Epithelial cell of proximal tubule (primary cell): ENCODE measurements at regions not wholly inside any gene's neighbourhood (a gene's known extent, or its start where the extent isn't known, plus 50 kb on each side); places are given as distances from the start of the nearest gene placed in this dataset.

Experiments
- DNase-seq: peaks from one replicate; pipeline ENCODE4 v3.0.0-alpha.2; 2011; ENCODE audit warnings: low read depth
- H3K4me3 ChIP-seq: 2 replicates; pipeline ENCODE4 v1.5.1; 2011; ENCODE audit warnings: low read depth, mild to moderate bottlenecking, low read length
- TF ChIP-seq, protein P1 (sequence below): conservative IDR thresholded peaks from 2 replicates; pipeline ENCODE4 v1.5.1; 2012; ENCODE audit warnings: low read depth, mild to moderate bottlenecking, low read length

DNA sequence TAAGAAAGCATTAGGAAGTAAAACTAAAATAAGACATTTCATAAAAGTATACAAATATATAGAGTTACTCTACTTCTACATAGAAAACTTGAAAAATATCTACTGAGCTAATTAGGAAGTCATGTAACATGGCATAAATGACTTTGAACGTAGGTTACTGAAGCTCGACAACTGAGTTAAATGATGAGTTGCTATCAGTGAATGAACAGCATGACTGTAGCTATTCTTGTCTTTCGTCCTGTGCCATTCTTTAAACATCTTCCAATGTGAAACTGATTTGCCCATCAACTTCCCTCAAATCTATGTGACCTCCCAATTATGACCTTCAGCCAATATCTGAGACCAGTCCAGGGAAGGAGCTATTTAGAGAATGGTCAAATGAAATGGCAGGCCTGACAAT lies 113.5 kb upstream of the NEBL start:
- H3K4me3 ChIP-seq: no peak overlapping the region
- TF ChIP-seq, protein P1, sequence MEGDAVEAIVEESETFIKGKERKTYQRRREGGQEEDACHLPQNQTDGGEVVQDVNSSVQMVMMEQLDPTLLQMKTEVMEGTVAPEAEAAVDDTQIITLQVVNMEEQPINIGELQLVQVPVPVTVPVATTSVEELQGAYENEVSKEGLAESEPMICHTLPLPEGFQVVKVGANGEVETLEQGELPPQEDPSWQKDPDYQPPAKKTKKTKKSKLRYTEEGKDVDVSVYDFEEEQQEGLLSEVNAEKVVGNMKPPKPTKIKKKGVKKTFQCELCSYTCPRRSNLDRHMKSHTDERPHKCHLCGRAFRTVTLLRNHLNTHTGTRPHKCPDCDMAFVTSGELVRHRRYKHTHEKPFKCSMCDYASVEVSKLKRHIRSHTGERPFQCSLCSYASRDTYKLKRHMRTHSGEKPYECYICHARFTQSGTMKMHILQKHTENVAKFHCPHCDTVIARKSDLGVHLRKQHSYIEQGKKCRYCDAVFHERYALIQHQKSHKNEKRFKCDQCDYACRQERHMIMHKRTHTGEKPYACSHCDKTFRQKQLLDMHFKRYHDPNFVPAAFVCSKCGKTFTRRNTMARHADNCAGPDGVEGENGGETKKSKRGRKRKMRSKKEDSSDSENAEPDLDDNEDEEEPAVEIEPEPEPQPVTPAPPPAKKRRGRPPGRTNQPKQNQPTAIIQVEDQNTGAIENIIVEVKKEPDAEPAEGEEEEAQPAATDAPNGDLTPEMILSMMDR: no peak
- DNase-seq: no peak

DNA sequence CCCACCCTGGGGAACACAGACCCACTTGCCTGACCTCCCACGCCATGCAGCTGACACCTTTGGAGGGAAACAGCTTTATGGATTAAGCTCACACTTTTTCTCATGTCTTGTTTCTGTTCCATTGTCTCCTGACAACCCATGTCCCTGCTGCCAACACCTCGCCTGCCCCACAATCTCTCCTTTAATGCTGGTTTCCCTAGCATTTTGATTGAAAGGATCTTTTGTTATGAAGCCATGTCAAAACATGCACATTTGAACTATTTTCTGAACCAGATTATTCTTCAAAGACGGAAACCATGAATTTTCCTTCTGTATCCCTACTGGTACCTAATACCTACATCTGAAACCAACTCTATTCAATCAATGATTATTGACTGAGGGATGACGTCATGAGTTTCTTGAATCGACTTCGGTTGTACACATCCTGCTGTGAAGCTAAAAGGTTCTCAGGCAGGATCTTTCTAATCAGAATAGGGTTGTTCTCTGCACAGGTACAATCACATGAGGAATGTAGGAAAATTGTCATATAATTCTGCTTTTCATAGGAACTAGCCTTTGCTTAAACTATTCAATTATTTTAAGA lies 106.2 kb upstream of the NEBL start:
- no peak overlapping the region for H3K4me3 ChIP-seq
- TF ChIP-seq, protein P1: no peak
- DNase-seq: no peak

DNA sequence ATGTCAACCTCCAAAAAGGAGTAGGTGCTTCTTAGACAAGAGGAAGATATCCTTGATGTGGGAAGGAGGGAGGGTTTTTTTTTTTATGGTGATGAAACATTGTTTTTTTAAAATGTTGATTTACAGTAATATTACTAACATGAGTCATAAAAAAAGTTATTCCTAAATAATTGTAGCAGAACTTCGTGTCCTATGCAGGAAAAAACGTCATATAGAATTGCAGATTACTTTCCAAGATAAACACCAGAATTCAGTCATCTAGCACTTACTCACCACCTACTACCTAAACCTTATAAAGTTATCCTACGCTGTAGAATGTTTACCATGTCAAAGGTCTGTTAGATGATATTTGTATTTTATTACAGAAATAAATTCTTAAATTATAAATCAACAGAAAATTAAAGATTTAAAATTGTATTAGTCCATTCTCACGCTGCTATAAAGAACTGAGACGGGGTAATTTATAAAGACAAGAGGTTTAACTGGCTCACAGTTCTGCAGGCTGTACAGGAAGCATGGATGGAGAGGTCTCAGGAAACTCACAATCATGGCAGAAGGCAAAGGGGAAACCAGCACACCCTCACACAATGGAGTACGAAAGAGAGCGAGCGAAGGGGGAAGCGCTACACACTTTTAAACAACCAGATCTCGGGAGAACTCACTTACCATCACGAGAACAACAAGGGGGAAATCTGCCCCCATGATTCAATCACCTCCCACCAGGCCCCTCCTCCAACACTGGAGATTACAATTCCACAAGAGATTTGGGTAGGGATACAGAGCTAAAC lies 105.2 kb upstream of the NEBL start:
- TF ChIP-seq, protein P1: no peak

DNA sequence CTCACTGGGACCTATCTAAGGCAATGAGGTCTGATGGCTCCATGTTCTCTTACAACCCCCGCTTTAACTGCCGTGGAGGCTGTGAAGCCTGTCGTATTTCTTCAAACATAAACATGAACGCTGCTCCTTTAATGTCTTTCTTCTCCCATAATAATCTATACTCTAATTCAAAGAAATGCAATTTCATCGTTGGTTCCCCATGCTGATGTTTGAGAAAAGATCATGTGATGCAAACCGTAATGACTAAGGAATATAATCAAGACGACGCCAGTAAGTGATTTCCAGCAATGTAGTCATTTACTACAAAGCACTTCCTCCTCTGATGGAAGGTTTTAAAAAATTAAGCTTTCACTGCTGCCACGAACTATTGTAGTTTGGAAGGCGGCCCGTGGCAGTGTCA lies 102.6 kb upstream of the NEBL start:
- no peak overlapping the region for H3K4me3 ChIP-seq
- no peak for DNase-seq
- TF ChIP-seq, protein P1: no peak

More for the DNA sequence above, 105.2 kb upstream of the NEBL start:
- no peak for DNase-seq
- no peak overlapping the region for H3K4me3 ChIP-seq

DNA sequence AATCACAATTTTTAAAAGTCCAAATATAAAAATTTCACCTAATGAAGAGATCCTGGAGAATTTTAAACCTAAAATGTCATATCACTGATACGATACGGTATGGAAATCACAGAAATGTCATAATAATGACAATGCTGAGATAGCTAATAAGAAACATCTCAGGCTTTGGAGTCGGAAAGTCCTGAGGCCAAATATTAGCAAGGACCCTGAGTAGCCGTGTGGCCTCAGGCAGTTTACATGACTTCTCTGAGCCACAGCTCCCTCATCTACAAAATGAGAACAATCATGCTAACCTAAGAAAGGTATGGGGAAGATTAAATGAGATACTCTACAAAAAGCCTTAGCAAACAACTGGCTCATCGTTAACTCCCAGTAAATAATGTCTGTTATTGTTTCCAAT lies 100.9 kb upstream of the NEBL start:
- H3K4me3 ChIP-seq: no peak overlapping the region
- no peak for DNase-seq
- TF ChIP-seq, protein P1: no peak

DNA sequence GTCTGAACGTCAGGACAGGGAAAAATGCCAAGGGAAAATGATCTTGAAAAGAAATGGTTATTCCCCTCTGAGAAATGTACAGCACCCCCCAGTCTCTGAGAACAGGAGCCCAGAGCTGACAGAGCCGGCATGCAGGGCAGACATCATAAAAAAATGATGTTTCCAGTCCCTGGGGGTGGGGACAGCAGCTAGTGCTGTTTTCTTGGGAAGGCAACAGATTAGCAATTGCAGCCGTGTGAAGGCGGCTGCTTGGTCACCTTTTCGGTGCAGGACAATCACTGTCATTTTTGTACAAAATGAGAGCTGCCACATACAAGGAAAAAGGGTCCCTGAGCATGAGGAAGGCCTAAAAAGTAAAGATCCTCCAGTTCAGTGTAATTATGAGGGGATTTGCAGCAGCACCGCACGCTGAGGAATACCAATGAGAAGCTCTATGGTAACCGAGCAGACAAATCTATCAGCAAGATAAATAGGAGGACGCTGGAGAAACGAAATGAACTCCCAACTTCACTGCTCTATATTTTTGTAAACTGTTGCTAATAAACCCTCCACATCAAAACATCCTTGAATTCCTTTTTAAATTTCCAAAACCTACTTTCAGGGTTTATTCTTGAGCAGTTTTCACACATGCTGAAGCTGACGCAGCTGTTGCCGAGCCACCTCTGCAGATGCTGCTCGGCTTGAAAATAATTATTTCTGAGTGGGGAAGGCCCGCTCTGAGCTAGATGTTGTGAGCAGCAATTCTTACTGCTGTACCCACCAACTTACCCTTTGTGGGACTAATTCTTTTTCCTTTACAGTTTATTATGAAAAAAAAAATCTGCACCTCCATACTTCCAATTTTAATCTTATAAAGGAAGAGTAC lies 98.2 kb upstream of the NEBL start:
- peak overlapping the region; percentile 7 for H3K4me3 ChIP-seq

More for the DNA sequence above, 98.2 kb upstream of the NEBL start:
- DNase-seq: no peak
- TF ChIP-seq, protein P1: no peak
